CD4-positive, alpha-beta T cell treated with Interleukin-17A for 1 hour (primary cell): ENCODE measurements at regions not wholly inside any gene's neighbourhood (a gene's known extent, or its start where the extent isn't known, plus 50 kb on each side); places are given as distances from the start of the nearest gene placed in this dataset.
"Not testable (repeated sequence)": the region's sequence is repeated elsewhere in the genome, so short reads cannot be mapped to it uniquely, and the experiment has no call there.

Experiments
- DNase-seq: peaks from one replicate; pipeline ENCODE4 v3.0.0-alpha.2; 2020

DNA sequence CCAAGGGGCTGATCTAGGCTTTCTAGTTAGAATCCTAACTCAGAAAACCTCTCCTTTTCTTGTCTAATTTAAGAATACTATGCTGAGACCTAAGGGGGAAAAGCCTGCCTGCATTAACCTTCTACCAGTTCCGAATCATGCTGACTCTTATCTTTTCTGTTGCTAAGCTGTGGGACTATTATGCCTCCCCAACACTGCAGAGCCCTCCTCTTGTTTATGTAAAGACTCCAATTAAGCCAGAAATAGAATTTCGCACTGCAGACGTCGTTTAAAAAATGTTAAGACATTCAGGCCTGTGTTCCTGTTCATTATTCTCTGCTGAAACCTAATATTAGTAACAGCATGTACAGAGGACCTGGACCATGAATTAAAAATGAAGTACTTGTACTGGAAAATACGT is 310.6 kb upstream of the ATP11B start:
- no peak for DNase-seq

DNA sequence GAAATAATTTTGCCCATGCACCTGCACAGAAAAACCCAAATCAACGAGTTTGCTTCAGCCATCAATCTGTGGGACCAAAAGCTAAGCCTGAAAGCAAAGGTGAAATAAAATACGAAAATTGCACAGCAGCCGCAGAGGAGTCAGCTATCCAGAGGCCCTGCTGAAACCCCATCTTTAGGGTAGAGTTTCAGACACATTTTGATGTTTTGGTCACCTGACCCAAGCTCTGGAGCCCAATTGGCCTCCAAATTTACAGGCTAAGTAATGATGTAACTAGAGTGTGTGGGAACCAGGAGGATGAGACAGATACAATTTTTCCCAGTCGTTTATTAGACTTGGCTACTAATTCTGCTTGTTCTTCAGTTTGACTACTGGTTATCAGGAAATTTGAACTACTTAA is 308.6 kb upstream of the ATP11B start:
- DNase-seq, result no peak

DNA sequence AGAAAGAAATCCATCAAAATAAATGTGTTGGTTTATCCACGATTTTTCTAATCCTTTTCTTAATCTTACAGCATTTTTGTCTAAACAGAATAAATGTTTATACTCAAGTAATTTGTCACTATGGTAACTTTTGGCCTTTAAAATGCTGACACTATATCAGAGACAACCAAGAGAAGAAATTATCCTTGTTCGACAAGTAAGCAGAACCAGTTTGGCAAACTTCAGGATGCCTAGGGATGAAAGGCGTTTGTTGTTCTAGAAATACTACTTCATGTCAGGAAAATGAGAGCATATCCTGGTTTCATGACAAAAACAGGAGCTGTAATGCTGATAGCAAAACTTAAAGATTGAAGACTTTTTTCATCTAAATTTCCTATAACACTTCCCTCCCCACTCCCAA is 308.0 kb upstream of the ATP11B start:
- DNase-seq, result no peak

DNA sequence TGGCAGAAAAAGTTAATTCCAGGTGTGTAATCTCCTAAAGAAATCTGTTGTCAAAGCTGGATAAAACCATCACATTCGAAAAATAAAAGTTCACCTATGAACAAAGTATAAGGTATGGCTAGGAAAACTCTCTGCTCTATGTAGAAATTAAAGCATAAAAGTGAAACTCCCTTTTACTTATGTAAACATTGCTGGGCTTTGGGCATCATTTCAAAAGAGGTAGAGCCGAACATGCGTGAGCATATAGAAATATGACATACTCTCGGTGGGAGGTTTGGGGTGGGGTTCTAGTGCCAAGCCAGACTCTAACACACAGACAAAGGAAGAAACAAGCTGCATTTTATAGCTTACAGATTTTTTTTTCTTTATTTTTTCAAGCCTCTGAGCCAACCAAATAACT is 306.8 kb upstream of the ATP11B start:
- no peak for DNase-seq

DNA sequence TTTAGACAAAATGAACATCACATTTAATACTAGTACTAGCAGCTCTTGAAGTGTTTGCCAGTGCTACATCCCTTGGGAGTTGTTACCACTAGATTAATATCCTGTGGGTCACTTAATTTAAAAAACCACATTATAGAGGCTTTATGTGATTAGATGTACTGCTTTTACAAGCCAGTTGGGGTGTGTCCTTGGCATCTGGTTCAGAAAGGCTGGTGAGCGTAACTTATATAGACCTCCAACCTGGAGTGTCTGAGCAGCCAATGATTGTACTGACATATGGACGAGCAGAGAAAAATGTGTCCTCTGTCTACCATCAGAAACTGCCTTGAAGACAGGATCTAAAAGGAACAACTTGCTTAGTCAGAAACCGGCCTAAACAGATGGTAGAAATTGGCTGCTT is 306.2 kb upstream of the ATP11B start:
- DNase-seq, result no peak

DNA sequence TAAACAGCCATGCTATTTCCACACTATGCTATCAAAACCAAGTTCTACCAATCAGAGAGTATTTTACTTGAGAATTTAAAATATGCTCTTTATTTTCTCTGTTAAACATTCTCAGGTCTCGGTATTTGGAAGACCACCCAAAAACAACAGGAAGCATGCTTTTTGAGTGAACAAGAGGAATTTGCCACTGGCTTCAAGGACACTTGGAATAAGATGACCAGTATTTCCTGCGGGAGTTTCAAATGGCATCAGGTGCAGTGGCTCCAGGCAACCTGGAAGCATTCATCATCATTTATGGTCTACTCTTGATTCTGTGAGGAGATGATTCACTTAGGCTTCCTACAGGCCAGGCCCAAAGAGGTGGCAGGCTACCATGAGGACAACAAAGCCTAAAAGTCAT is 305.7 kb upstream of the ATP11B start:
- no peak for DNase-seq

DNA sequence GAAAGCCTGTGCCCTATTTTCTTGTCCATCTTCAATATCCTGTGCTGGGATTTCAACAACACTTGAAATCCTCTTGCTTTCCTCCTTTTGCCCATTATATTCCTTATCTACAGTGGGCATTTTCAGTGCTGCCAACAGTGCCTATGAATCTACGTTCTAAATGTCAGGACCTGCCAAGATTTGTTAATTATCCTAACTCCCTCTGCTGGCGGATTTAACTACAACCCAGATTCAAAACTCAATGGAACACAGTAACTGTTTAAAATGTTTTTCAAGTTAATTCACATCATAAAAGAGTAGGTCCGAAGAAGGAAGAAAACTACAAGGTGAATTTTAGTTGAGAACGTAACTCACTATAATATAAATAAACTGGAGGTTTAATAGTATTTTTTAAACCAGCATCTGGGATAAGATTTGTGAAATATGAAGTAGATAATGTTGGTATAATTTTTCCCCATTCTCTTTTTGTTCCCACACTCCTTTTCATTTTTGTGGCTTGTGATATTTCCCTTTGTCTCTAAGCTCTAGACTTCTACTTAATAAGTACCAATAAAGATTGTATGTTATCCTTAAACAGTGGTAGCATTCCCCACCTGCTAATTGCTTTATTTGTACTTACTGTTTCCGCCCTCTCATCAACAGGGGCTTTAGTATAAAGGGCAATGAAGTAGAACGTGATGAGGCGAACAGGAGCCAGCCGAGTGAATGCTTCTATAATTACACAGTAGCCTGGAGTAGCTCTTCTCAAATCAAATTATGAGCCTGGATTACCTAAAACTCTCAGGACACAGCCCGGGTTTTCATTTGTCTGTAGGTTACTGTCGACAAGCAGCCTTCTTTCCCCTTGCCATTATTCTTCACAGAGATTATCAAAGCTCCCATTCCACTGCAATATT is 302.5 kb upstream of the ATP11B start:
- no peak for DNase-seq

DNA sequence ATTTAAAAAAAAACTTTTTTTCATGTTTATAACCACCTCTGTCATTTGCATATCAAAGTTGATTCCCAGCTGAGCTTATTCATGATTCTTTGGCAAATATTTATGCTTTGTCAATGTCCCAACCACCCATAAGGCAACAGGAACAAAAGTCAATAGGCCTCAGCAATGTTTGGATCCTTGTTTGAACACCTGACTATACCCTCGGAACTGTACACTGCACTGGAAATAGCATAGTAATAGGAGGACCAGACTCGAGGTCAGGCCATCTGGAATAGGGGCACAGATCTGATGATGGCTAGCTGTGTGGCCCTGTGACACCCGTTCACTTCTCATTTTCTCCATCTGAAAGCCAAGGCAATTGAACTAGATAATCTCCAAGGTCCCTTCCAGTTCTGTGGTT is 301.7 kb upstream of the ATP11B start:
- no peak for DNase-seq

DNA sequence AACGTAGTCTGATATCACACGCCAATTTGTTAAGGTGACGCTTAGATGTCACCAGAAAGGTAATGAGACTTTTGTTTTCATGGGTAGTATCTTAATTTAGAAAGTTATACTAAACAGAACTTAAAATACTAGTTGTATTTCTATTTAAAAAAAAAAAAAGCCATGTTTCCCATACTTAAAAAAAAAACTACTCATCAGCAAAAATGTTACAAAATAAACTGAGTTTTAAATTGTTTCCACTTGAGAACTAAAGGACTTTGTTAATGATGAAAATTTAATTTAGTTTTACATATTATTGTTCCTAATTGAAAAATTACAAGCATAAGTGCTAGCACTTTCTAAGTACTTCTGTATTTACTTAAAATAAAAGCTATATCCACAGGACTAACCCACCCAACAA is 300.8 kb upstream of the ATP11B start:
- DNase-seq, result no peak

DNA sequence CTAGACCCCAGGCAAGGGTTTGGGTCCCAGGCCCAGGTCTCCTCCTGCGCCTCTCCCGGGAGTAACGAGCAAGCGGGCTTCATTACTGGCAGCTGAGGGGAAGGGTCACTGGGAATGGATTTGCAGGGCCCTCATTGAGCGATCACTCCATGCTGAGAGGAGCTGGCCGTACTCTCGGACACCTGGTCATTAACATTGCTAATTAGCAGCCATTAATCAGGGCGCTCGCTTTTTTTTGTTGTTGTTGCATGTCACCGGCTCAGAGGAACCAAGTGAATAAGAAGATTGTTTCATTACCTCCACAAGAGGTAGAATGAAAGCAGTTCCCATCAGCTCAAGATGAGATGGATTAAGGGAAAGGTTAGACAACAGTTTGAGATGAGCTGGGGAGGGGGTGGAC is 293.0 kb upstream of the ATP11B start:
- DNase-seq, result no peak

DNA sequence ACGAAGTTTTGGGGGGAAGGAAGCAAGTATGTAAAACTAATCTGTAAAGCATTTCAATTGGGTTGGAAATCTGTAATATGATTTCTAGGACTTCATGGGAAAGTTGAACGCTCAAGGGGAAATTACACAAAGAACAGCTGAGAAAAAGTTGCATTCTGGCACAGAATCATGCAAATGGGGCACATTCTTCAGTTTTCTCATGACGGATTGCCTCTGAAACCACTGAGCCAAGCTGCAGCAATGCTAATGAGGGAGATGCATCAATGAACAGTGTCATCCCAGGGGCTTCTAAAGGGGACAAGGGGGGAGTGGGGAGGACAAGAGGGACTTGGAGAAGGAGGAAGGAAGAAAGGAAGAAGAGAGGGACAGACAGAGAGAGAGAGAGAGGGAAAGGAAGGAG is 291.4 kb upstream of the ATP11B start:
- no peak for DNase-seq

DNA sequence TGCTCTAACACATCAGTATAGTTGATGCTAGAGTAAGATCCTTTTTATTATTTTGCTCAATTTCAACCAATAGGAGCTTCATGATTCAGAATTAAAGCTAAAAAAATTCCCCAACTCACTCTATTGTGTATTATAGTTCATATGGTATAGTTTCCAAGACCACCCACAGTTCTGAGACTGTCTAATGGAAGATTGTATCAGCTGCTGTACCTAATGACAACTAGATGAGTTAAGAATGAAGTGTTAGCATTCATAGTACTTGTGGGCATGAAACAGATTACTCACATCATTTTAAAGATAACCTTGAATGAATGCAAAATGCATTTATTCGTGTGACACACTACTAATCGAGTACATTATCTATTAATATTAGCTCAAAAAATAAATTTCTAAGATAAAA is 289.9 kb upstream of the ATP11B start:
- no peak for DNase-seq

DNA sequence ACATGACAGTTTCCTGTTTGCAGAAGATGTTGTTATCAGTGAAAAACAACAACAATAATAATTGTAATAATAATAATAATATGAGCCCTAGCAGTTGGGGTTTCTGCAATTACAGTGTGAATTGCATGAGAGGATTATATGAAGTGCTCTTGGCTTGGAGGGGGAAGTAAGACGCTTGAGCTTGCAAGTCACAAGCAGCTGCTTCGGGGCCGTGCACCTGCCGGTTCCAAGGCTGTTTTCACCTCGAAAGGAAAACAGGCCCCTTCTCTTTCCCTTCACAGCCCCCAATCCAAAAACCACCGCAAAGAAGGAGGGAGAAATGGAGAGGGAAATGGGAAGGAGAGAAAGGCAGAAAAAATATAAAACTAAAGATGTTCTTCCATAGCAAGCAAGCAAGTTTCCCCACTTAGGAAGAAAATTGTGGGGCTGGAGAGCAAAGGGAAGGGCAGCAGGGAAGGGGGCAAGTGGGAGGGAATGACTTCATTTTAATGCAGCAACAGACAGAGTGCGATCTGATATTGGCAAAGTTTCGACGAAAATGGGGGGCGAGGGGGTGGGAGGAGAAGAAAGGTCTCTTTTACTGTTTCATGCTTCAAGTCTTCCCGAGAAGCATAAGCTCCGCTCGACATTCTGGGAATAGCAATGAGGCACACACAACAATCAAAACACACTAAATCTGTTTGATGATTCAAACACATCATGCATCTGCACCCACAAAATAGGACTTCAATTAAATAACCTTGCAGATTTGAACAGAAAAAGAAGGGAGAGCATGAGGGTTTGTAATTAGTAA is 284.2 kb upstream of the ATP11B start:
- DNase-seq, result no peak

DNA sequence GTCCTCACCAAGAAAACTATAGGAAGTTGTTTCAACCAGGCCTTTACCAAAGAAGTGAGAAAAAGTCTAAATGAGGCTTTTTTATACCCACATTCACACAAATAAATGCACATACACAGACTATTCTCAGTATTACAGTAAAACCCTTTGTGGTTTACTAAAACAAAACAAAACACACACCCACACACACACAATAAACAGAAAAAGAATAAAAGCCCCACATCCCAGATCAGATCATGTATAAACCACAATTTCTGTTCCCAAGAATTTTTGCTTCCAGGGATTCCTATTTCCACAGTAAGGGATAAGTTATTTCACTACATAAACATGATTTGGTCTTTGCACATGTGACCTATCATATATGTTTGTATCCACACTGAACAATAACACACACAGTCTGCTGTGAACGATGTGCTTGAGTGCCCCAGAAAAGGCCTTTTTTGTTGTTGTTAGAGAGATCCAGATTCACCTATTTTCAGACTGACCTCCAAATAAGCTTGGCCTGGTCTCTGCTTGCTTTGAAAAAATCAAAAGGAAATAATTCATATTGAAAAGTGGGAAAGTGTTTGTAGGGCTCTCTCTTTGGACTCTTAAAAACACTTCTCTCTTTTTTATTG is 283.4 kb upstream of the ATP11B start:
- no peak for DNase-seq

DNA sequence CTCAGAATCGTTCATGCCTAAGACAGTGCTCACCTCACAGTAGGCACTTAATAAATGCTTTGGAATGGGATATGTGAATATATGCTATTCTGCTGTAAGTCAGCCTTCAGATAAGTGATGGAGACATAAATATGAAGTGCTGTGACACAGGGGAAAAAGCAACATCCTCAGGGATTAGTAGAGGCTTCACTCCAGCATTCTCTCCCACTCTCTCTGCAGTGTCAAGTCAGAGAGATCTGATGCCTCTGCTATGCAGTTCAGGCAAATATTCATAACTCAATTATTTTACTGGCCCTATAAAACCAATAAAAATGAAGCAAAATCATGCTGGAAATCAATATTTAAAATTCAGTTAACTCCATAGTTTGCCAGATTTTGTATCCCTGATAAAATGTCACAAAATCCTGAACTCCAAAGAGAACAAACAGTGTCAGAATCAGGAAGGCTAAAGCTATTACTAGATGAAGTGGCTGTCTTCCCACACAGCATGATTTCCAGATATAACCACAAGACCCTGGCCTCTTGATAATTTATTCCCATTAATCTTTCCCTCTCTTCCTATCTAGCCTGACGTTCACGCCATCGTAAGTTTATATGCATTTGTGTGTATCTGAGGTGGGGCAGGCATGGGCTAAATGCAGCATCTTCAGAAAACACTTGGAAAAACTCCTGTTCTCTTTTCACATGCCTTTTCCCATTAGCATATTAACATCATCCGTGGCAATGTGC is 278.9 kb upstream of the ATP11B start:
- no peak for DNase-seq

DNA sequence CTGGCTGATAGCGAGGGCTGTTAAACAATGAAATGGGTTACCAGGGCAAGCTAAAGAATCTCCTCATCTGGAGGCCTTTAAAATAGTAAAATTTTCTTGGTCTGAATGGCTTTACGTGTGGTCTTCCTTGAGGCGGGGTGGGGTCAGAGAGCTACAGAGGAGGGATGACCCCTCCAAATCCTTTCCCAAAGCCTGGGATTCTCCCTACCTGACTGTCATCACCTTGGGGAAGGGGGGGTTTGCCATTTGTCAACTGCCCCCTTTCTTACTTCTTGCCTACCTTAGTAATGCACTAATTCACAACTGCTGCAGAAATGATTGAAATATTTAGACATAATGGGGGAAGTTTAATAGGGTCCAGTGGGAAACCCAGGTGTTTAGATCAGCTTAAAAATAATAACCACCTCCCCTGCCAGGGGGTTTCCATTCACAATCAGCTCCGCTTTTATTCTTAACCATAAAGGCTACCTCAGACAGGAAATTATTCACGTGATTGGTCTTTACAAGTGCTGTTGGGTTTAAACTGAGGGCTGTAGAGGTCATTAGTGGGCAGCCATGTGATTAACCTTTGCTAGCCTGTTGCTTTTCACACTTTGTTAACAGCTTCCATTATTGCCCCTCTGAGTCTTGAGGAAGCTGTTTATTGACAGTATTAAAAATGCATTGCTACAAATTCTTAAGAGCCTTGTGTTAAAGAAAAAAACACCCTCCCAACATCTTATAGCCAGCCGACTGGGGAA is 276.5 kb upstream of the ATP11B start:
- no peak for DNase-seq

DNA sequence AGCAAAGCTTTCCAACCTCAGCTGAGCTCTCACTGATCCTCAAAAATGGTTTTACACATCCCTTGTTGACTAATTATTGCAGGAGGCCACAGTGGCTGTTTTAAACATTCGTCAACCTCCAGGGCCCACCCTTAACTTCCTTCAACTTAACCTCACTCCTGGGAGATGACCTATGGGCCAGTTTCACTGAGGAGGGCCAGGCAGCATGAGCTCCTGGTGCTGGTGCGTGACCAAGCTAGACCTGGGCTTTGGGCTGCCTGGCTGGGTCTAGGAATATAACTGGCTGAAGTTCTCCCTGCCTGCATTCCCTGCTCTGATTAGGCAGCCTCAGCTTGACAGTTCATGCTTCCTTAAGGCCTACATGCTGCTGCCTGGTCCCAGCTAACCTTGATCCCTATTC is 273.7 kb upstream of the ATP11B start:
- no peak for DNase-seq

DNA sequence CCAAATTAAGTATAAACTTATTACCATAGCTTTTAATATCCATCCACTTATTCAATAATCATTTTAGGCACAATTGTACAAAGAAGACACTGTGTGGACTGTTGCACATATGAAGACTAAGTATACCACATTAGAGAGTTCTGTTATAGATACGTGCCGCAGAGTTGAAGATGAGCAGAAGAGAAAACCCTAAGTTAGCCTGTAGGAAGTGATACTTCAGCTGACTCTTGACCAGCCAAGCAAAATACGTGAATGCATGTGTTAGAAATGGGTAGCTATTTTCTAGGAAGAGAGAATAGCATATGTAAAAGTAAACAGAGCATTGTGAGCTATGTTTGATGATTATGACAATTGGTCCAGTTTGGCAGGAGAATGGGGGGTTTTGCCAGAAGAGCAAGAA is 272.0 kb upstream of the ATP11B start:
- DNase-seq, result no peak

DNA sequence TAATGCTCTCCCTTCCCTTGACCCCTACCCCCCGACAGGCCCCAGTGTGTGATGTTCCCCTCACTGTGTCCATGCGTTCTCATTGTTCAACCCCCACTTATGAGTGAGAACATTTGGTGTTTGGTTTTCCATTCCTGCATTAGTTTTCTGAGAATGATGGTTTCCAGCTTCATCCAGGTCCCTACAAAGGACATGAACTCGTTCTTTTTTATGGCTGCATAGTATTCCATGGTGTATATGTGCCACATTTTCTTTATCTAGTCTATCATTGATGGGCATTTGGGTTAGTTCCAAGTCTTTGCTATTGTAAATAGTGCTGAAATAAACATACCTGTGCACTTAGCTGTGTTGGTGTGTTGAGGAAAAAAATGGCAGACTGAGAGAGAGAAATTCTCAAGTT is 269.9 kb upstream of the ATP11B start:
- DNase-seq, result not testable (repeated sequence)

DNA sequence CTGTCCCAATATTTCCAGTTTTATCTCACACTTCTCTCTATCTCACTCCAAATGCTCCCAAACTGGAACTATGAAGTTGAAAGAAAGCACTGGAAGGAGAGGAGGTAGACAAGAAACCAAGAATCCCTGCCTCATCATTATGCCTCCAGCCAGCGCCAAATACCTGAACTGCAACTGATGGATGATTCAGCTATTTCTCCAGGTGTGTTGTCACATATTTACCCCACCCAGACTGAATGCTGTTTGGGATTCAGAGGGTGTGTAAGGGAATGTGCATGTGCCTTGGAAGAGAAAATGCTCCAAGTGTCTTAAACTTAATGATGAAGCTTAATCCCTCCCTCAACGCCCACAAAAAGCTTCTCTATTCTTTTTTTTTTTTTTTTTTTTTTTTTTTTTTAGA is 269.5 kb upstream of the ATP11B start:
- DNase-seq, result no peak

DNA sequence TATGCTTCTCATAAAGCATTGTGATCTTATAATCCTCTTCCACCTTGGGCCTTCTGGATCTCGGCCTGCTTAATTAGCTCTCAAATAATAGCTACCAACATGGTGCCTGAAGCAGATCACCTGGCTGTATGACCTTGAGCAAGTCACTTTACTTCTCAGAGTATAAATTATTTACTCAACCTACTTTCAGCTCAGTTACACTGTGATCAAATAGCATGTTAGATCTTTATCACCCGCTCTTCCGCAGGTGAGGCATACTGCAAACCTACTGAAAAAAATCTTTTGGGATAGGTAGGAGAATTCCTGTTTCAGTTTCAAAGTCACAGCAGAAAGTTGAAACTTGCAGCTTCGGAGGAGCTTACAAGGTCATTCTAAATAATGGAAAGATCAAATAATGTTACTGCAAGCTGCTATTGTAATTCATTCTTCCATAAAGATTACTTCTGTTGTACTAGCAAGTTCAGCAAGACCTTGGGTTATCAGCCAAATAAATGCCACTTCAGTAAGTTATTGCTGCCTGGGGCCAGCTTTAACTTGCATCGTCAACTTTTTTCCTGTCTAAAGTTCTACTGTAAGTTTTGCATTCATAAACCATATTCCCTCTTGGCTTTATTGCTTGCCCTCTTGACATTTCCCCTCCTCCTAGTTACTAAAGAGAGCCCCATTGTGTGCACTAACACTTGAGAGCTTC is 268.4 kb upstream of the ATP11B start:
- no peak for DNase-seq
